Endodermal cell (in vitro differentiated cells): ENCODE measurements at regions not wholly inside any gene's neighbourhood (a gene's known extent, or its start where the extent isn't known, plus 50 kb on each side); places are given as distances from the start of the nearest gene placed in this dataset.

Source experiments
- DNase-seq: peaks from one replicate; pipeline ENCODE4 v3.0.0-alpha.2; 2017
- H3K27ac ChIP-seq: 2 replicates; pipeline ENCODE4 v1.5.1; 2013; ENCODE audit warnings: mild to moderate bottlenecking, low read depth, low read length, moderate library complexity
- H3K27me3 ChIP-seq: 2 replicates; pipeline ENCODE4 v1.6.1; 2013; ENCODE audit warnings: mild to moderate bottlenecking, low read length, moderate library complexity; ENCODE audit not compliant: insufficient read depth, control insufficient read depth, poor library complexity, severe bottlenecking
- H3K36me3 ChIP-seq: 2 replicates; pipeline ENCODE4 v1.7.0; 2013; ENCODE audit warnings: mild to moderate bottlenecking, low read length, moderate library complexity; ENCODE audit not compliant: control insufficient read depth, insufficient read depth
- H3K4me1 ChIP-seq: one replicate; pipeline ENCODE4 v1.7.0; 2013; ENCODE audit warnings: low read length; ENCODE audit not compliant: control insufficient read depth, insufficient read depth
- H3K4me3 ChIP-seq: 2 replicates; pipeline ENCODE4 v1.5.1; 2013; ENCODE audit warnings: mild to moderate bottlenecking, low read length, moderate library complexity
- H3K9ac ChIP-seq: 2 replicates; pipeline ENCODE4 v1.6.1; 2013; ENCODE audit warnings: mild to moderate bottlenecking, low read length, moderate library complexity; ENCODE audit not compliant: poor library complexity, severe bottlenecking; ENCODE audit errors: extremely low read depth
- H3K9me3 ChIP-seq: 2 replicates; pipeline ENCODE4 v1.6.1; 2013; ENCODE audit warnings: mild to moderate bottlenecking, low read length, moderate library complexity; ENCODE audit not compliant: control insufficient read depth
- H3K27ac Mint-ChIP-seq: 2 replicates; pipeline ENCODE4 v1.8.0; 2020; ENCODE audit warnings: mixed read lengths
- H3K27me3 Mint-ChIP-seq: 2 replicates; pipeline ENCODE4 v1.8.0; 2021; ENCODE audit warnings: mild to moderate bottlenecking, mixed read lengths; ENCODE audit not compliant: insufficient read depth
- H3K36me3 Mint-ChIP-seq: 2 replicates; pipeline ENCODE4 v1.8.0; 2020; ENCODE audit warnings: low read depth, mixed read lengths
- H3K4me1 Mint-ChIP-seq: 2 replicates; pipeline ENCODE4 v1.8.0; 2020; ENCODE audit warnings: mixed read lengths
- H3K4me3 Mint-ChIP-seq: 2 replicates; pipeline ENCODE4 v1.8.0; 2020; ENCODE audit warnings: mild to moderate bottlenecking, moderate library complexity, mixed read lengths
- H3K9me3 Mint-ChIP-seq: 2 replicates; pipeline ENCODE4 v1.8.0; 2020; ENCODE audit warnings: mild to moderate bottlenecking, mixed read lengths
- CTCF ChIP-seq: fragments of 200-600 bp; sonication (generic); conservative IDR thresholded peaks from 2 replicates; pipeline ENCODE4 v1.5.0; 2021; ENCODE audit warnings: antibody characterized with exemption, mild to moderate bottlenecking
- WGBS, 2 experiments: methylation state at CpG; one replicate each; pipeline versions ENCODE4 v1.1.5 to v1.1.7; 2013; ENCODE audit warnings: missing lambda C conversion rate in 2 of 2, mixed read lengths in 1 of 2; ENCODE audit not compliant: insufficient coverage in 1 of 2, insufficient read length in 1 of 2; 5-methylcytosine and 5-hydroxymethylcytosine counted together

GRCh38 chr18:68056936-68057335 is 540.4 kb upstream of the DSEL start:
- H3K4me1 ChIP-seq: no peaks in the 10 kb centered on the region
- no peaks in the 10 kb centered on the region for H3K4me1 Mint-ChIP-seq
- TF ChIP-seq CTCF: no peak
- H3K4me3 Mint-ChIP-seq: no peak overlapping the region
- no peak overlapping the region for H3K27ac Mint-ChIP-seq
- WGBS, 2 experiments: 77 to 100% methylated on average over 2 to 4 of the region's 4 CpGs
- H3K36me3 Mint-ChIP-seq: no peaks in the 10 kb centered on the region
- H3K27ac ChIP-seq: no peak overlapping the region
- no peaks in the 10 kb centered on the region for H3K27me3 Mint-ChIP-seq
- H3K36me3 ChIP-seq: no peaks in the 10 kb centered on the region
- no peak for DNase-seq
- no peaks in the 10 kb centered on the region for H3K9me3 ChIP-seq
- H3K9ac ChIP-seq: no peak overlapping the region
- H3K4me3 ChIP-seq: no peak overlapping the region
- H3K27me3 ChIP-seq: no peaks in the 10 kb centered on the region
- H3K9me3 Mint-ChIP-seq: no peaks in the 10 kb centered on the region

- H3K9me3 ChIP-seq: no peaks in the 10 kb centered on the region
- H3K36me3 Mint-ChIP-seq: no peaks in the 10 kb centered on the region
- WGBS, 2 experiments: no CpG with 5 or more reads among the region's 1 CpG
- H3K27ac ChIP-seq: no peak overlapping the region
- no peaks in the 10 kb centered on the region for H3K27me3 ChIP-seq
- no peaks in the 10 kb centered on the region for H3K27me3 Mint-ChIP-seq
- no peak for TF ChIP-seq CTCF
- H3K4me1 Mint-ChIP-seq: peaks cover 8% of the 10 kb centered on the region
- H3K27ac Mint-ChIP-seq: no peak overlapping the region
- no peak for DNase-seq
- no peak overlapping the region for H3K4me3 Mint-ChIP-seq
- H3K9ac ChIP-seq: no peak overlapping the region
- H3K4me1 ChIP-seq: no peaks in the 10 kb centered on the region
- H3K9me3 Mint-ChIP-seq: no peaks in the 10 kb centered on the region
- H3K4me3 ChIP-seq: no peak overlapping the region
- H3K36me3 ChIP-seq: no peaks in the 10 kb centered on the region
Observed at GRCh38 chr18:68054669-68055068, 538.1 kb upstream of the DSEL start.

GRCh38 chr18:68053290-68053689 is 536.8 kb upstream of the DSEL start:
- Mint-ChIP-seq H3K4me3 (no peak overlapping the region), H3K27me3 (no peaks in the 10 kb centered on the region), H3K27ac (no peak overlapping the region), H3K4me1 (peaks cover 8% of the 10 kb centered on the region), H3K9me3 (no peaks in the 10 kb centered on the region), H3K36me3 (no peaks in the 10 kb centered on the region)
- H3K9ac ChIP-seq: no peak overlapping the region
- no peaks in the 10 kb centered on the region for H3K27me3 ChIP-seq
- DNase-seq: no peak
- no peaks in the 10 kb centered on the region for H3K36me3 ChIP-seq
- H3K27ac ChIP-seq: no peak overlapping the region
- H3K4me1 ChIP-seq: no peaks in the 10 kb centered on the region
- TF ChIP-seq CTCF: no peak
- whole genome bisulfite sequencing, 2 experiments: 100% methylated on average over 1 of the region's 2 CpGs; no CpG with 5 or more reads in 1 of the 2 experiments
- H3K4me3 ChIP-seq: no peak overlapping the region
- no peaks in the 10 kb centered on the region for H3K9me3 ChIP-seq
